K562 (cell line): ENCODE measurements at regions not wholly inside any gene's neighbourhood (a gene's known extent, or its start where the extent isn't known, plus 50 kb on each side); places are given as distances from the start of the nearest gene placed in this dataset.

ENCODE experiments used
- ATAC-seq: fragments of 200-7000 bp; cut with Tn5 transposase; 3 replicates; pipeline ENCODE4 v1.9.1; 2020; ENCODE audit warnings: moderate library complexity
- BruUV-seq: library from RNA; stranded (reverse); fragments of 400-500 nt; replicated peaks from 2 replicates; lab custom pipeline; 2021; lab: Mats Ljungman, UMichigan
- CTCF ChIA-PET: fragments of 300-600 bp; formaldehyde crosslinking; extraction: SDS; loops from one replicate; lab custom pipeline; 2021; ENCODE audit warnings: low intra/inter-chr PET ratio; lab: Yijun Ruan, JAX
- POLR2A ChIA-PET: fragments of 300-600, 350-650 bp; sonication (Branson Sonifier 250); formaldehyde crosslinking; extraction: SDS; loops from one replicate; lab custom pipeline; 2021; ENCODE audit warnings: antibody characterized with exemption, inconsistent platforms; lab: Yijun Ruan, JAX
- DNase-seq, 4 experiments: peaks; one replicate each; pipeline versions ENCODE4 v3.0.0 to v3.0.0-alpha.2; 2011 to 2018; ENCODE audit warnings: low spot score in 3 of 4, mixed read lengths in 3 of 4; ENCODE audit errors: extremely low read depth in 1 of 4
- FAIRE-seq: peaks from 2 replicates; lab custom pipeline; 2011; peaks lifted over from hg19 to GRCh38; lab: Jason Lieb, UNC
- H2AFZ ChIP-seq: 2 replicates; pipeline ENCODE4 v1.6.0; 2011; ENCODE audit warnings: low read depth, low read length, control low read depth, inconsistent platforms
- H3K27ac ChIP-seq: fragments of 200-600 bp; 3 replicates; pipeline ENCODE4 v1.8.0; 2011; ENCODE audit warnings: low read depth, mild to moderate bottlenecking, control low read depth, inconsistent platforms, low read length, moderate library complexity, mixed read lengths; ENCODE audit errors: extremely low read depth
- H3K27me3 ChIP-seq, 2 experiments: fragments of 300-600 bp in 1 of 2; 2 replicates in 1 of 2; 3 replicates in 1 of 2; pipeline versions ENCODE4 v1.6.0 to v1.8.0; 2011; ENCODE audit warnings: inconsistent platforms in 2 of 2, low read length in 2 of 2, mild to moderate bottlenecking in 1 of 2, mixed read lengths in 1 of 2, moderate library complexity in 1 of 2; ENCODE audit not compliant: control insufficient read depth in 2 of 2, insufficient read depth in 2 of 2
- H3K36me3 ChIP-seq: fragments of 300-600 bp; 3 replicates; pipeline ENCODE4 v1.8.0; 2011; ENCODE audit warnings: mild to moderate bottlenecking, low read length, inconsistent platforms; ENCODE audit not compliant: control insufficient read depth, insufficient read depth
- H3K4me1 ChIP-seq, 2 experiments: fragments of 200-600 bp in 1 of 2; replicated peaks in 1 of 2; 2 replicates in 1 of 2; 3 replicates in 1 of 2; pipeline versions ENCODE4 v1.5.1 to v1.8.0; 2011; ENCODE audit warnings: inconsistent platforms in 2 of 2, low read length in 2 of 2, mild to moderate bottlenecking in 1 of 2, mixed read lengths in 1 of 2, moderate library complexity in 1 of 2; ENCODE audit not compliant: control insufficient read depth in 2 of 2, insufficient read depth in 2 of 2
- H3K4me2 ChIP-seq: 2 replicates; pipeline ENCODE4 v1.6.1; 2011; ENCODE audit warnings: low read length, control low read depth, inconsistent platforms, mixed read lengths; ENCODE audit not compliant: insufficient read depth
- H3K4me3 ChIP-seq: fragments of 200-600 bp; sonication (generic), shearing (Covaris generic); 2 replicates; pipeline ENCODE4 v1.5.1; 2016; ENCODE audit warnings: control low read depth, inconsistent platforms
- H3K79me2 ChIP-seq: fragments of 200-600 bp; 3 replicates; pipeline ENCODE4 v1.8.0; 2011; ENCODE audit warnings: low read length, inconsistent platforms; ENCODE audit not compliant: control insufficient read depth, insufficient read depth
- H3K9ac ChIP-seq, 2 experiments: 2 replicates each; pipeline versions ENCODE4 v1.6.0 to v1.6.1; 2011; ENCODE audit warnings: low read depth in 2 of 2, low read length in 2 of 2, control low read depth in 1 of 2, inconsistent platforms in 1 of 2, mild to moderate bottlenecking in 1 of 2, mixed read lengths in 1 of 2; ENCODE audit not compliant: insufficient read depth in 1 of 2
- H3K9me1 ChIP-seq: one replicate; pipeline ENCODE4 v1.6.0; 2011; ENCODE audit warnings: inconsistent platforms, mild to moderate bottlenecking, low read length, moderate library complexity; ENCODE audit not compliant: control insufficient read depth, insufficient read depth
- H3K9me3 ChIP-seq: replicated peaks from 2 replicates; pipeline ENCODE4 v1.5.1; 2011; ENCODE audit warnings: low read depth, low read length, inconsistent platforms; ENCODE audit not compliant: control insufficient read depth, insufficient read depth
- H4K20me1 ChIP-seq: replicated peaks from 2 replicates; pipeline ENCODE4 v1.6.1; 2011; ENCODE audit warnings: low read length, inconsistent platforms, mixed read lengths; ENCODE audit not compliant: control insufficient read depth, insufficient read depth
- BMI1 ChIP-seq: fragments of 150-350 bp; IDR thresholded peaks from 2 replicates; pipeline ENCODE4 v1.6.1; 2014; ENCODE audit warnings: low read length
- C11orf30 ChIP-seq: fragments of 450-650 bp; IDR thresholded peaks from 2 replicates; pipeline ENCODE4 v1.6.1; 2016; ENCODE audit warnings: low read depth, mild to moderate bottlenecking
- CBFA2T2 ChIP-seq: fragments of 450-650 bp; conservative IDR thresholded peaks from 2 replicates; pipeline ENCODE4 v1.6.1; 2017; ENCODE audit warnings: mild to moderate bottlenecking
- FOSL1 ChIP-seq: fragments of 200-800 bp; sonication (Bioruptor generic); conservative IDR thresholded peaks from 2 replicates; pipeline ENCODE4 v1.6.1; 2016; ENCODE audit warnings: missing genetic modification characterization, missing compliant biosample characterization
- IRF1 ChIP-seq: sonication (generic); formaldehyde crosslinking; IDR thresholded peaks from 2 replicates; pipeline ENCODE4 v1.8.0; 2022; ENCODE audit warnings: missing genetic modification reagents, mild to moderate bottlenecking, borderline replicate concordance
- JUND ChIP-seq, 2 experiments: IDR thresholded peaks; 2 replicates in 1 of 2; 3 replicates in 1 of 2; pipeline ENCODE4 v1.6.1; 2011; ENCODE audit warnings: borderline replicate concordance in 2 of 2, low read depth in 2 of 2, low read length in 2 of 2, improper control_type of control experiment in 1 of 2, missing biosample characterization in 1 of 2, missing genetic modification characterization in 1 of 2, missing genetic modification reagents in 1 of 2
- KAT8 ChIP-seq: fragments of 450-650 bp; IDR thresholded peaks from 2 replicates; pipeline ENCODE4 v1.6.1; 2016; ENCODE audit warnings: low read depth, mild to moderate bottlenecking
- MAFF ChIP-seq: IDR thresholded peaks from 2 replicates; pipeline ENCODE4 v1.6.1; 2012; ENCODE audit warnings: low read length, improper control_type of control experiment
- MTA1 ChIP-seq: fragments of 450-650 bp; IDR thresholded peaks from 2 replicates; pipeline ENCODE4 v1.6.1; 2017; ENCODE audit warnings: borderline replicate concordance
- MYBL2 ChIP-seq, 2 experiments: fragments of 450-650 bp in 1 of 2; sonication (generic) in 1 of 2; formaldehyde crosslinking in 1 of 2; IDR thresholded peaks; 2 replicates each; pipeline versions ENCODE4 v1.6.1 to v1.8.1; 2017 to 2022; ENCODE audit warnings: borderline replicate concordance in 1 of 2, inconsistent platforms in 1 of 2, low read depth in 1 of 2, mild to moderate bottlenecking in 1 of 2, missing genetic modification reagents in 1 of 2, moderate library complexity in 1 of 2
- PCBP1 ChIP-seq: fragments of 200-400 bp; formaldehyde crosslinking; IDR thresholded peaks from 2 replicates; pipeline ENCODE4 v1.6.1; 2018; ENCODE audit warnings: mild to moderate bottlenecking, low read depth, low read length; ENCODE audit not compliant: poor library complexity, severe bottlenecking
- RBM17 ChIP-seq: fragments of 200-400 bp; formaldehyde crosslinking; IDR thresholded peaks from 2 replicates; pipeline ENCODE4 v1.6.1; 2017; ENCODE audit warnings: low read depth, mild to moderate bottlenecking, low read length, borderline replicate concordance
- SMAD3 ChIP-seq: fragments of 450-650 bp; formaldehyde crosslinking; conservative IDR thresholded peaks from 2 replicates; pipeline ENCODE4 v1.4.0; 2020; ENCODE audit warnings: mild to moderate bottlenecking
- TEAD4 ChIP-seq, 2 experiments: sonication (generic) in 1 of 2; formaldehyde crosslinking in 1 of 2; IDR thresholded peaks; 2 replicates each; pipeline versions ENCODE4 v1.6.1 to v1.8.0; 2012 to 2022; ENCODE audit warnings: borderline replicate concordance in 1 of 2, inconsistent platforms in 1 of 2, low read length in 1 of 2, mild to moderate bottlenecking in 1 of 2, missing genetic modification reagents in 1 of 2
- ZBTB9 ChIP-seq: fragments of 450-650 bp; formaldehyde crosslinking; IDR thresholded peaks from 2 replicates; pipeline ENCODE4 v1.4.0; 2020; ENCODE audit warnings: mild to moderate bottlenecking, moderate library complexity
- ZNF165 ChIP-seq: fragments of 250-450 bp; sonication (Bioruptor Pico); IDR thresholded peaks from 2 replicates; pipeline ENCODE4 v1.4.0; 2020; ENCODE audit warnings: borderline replicate concordance
- ZNF263 ChIP-seq: sonication (generic); formaldehyde crosslinking; IDR thresholded peaks from 2 replicates; pipeline ENCODE4 v1.8.0; 2022; ENCODE audit warnings: mild to moderate bottlenecking, missing genetic modification reagents, borderline replicate concordance
- ZNF764 ChIP-seq: fragments of 250-450 bp; sonication (Bioruptor Pico); IDR thresholded peaks from 2 replicates; pipeline ENCODE4 v1.4.0; 2020; ENCODE audit warnings: low read depth, mild to moderate bottlenecking, moderate library complexity
- WGBS: fragments of 100-300 bp; shearing (Covaris generic); methylation state at CpG from one replicate; pipeline ENCODE4 v1.1.6; 2016; ENCODE audit warnings: low coverage, mixed read lengths; ENCODE audit not compliant: insufficient coverage; ENCODE audit errors: missing lambda C conversion rate; 5-methylcytosine and 5-hydroxymethylcytosine counted together
- in situ Hi-C: fragments of 300-500 bp; cut with MboI; formaldehyde crosslinking; loops from 4 replicates; pipeline ENCODE4 v1.15.0; 2018; ENCODE audit warnings: inconsistent platforms, mixed read lengths
- intact Hi-C: fragments of 100-400 bp; cut with micrococcal nuclease; formaldehyde crosslinking; loops from 2 replicates; pipeline ENCODE4 v1.14.2; 2022
- TF ChIP-seq, protein P1 (sequence below): fragments of 250-450 bp; sonication (Bioruptor Pico); IDR thresholded peaks from 2 replicates; pipeline ENCODE4 v1.6.1; 2021; ENCODE audit warnings: mild to moderate bottlenecking

DNA sequence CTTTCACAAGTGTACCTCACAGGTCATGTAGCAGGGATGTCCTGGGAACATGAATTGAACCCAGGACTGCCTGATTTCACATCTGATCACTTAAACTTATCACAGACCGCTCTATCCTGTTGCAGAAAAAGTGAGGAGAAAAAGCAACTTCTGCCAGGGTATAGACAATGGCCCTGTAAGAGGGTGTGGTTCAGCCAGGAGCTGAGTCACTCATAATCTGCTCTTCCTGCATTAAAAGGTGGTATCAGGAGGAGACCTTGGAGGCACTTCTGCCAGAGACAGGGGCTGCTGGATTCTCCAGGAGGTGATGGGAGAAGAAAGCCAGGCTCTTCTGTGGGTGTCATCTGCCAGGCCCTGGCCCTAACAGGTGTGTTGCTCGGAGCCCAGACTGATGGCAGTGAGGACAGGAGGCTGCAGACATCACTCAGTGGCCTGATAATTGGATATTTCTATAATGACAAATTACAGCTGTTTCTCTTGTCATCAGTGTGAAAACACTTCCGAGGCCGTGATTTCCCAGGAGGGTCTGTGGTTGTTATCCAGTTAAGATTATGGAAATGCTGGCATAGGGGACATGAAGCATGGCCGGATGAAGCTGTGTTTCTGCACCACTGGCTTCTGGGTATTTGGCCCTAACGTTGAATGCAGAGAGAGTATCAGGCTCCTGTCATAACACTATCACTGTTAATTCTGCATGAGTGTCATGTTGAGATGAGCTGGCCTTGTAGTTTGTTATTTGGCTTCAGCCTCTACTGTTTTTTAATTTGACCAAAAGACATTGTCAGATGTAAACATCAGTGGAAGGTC, 125.1 kb upstream of the ZBED5 start:
- H4K20me1 ChIP-seq, result no peaks in the 10 kb centered on the region
- H3K27ac ChIP-seq, result no peak overlapping the region
- no peak overlapping the region for H2AFZ ChIP-seq
- ATAC-seq (peak; percentile 62; the same call in 2 of the 3 replicates), DNase-seq (peak in 3 of 4 experiments; percentile 10 to 28 (median 13)), FAIRE-seq (peak; percentile 48)
- WGBS, result 6% methylated on average over 6 of the region's 6 CpGs
- H3K36me3 ChIP-seq, result no peaks in the 10 kb centered on the region
- H3K9ac ChIP-seq, result no peak overlapping the region
- ChIA-PET CTCF (no interaction called here), POLR2A (interaction anchor here (0.6 kb wide), 1 partner anchor 12 kb away, joined by 4 read pairs; no protein-coding TSS in a partner anchor)
- intact Hi-C loops (no loop called here), in situ Hi-C loops (no loop called here)
- H3K4me3 ChIP-seq, result no peak overlapping the region
- no TSS peak for BruUV-seq
- H3K4me1 ChIP-seq, result peaks cover 6 to 13% of the 10 kb centered on the region in 2 experiments
- peaks cover 3 to 6% of the 10 kb centered on the region in 2 experiments; a peak in 1 of 5 replicates for H3K27me3 ChIP-seq
- H3K9me1 ChIP-seq, result no peaks in the 10 kb centered on the region
- no peaks in the 10 kb centered on the region for H3K9me3 ChIP-seq
- H3K79me2 ChIP-seq, result no peaks in the 10 kb centered on the region
- no peak overlapping the region for H3K4me2 ChIP-seq
- TF ChIP-seq MAFF, result peak; percentile 27; the same call in 1 of the 2 replicates
- TF ChIP-seq C11orf30, result peak; percentile 40
- no peak for TF ChIP-seq TEAD4 (IDR thresholded peaks at IDR 0.05; ENCODE audit: low read length)
- TF ChIP-seq TEAD4 (CRISPR knock-in tag; IDR thresholded peaks at IDR 0.05; ENCODE audit: borderline replicate concordance), result no peak
- TF ChIP-seq SMAD3 (CRISPR knock-in tag), result no peak
- no peak for TF ChIP-seq PCBP1
- no peak for TF ChIP-seq CBFA2T2
- 0 out of 2 replicates have a peak, but pooled peaks have one; percentile 29 for TF ChIP-seq FOSL1 (tag)
- TF ChIP-seq JUND (IDR thresholded peaks at IDR 0.05; ENCODE audit: borderline replicate concordance, low read depth, low read length), result peak; percentile 22; the same call in 1 of the 2 replicates
- TF ChIP-seq JUND (tag; IDR thresholded peaks at IDR 0.05; ENCODE audit: borderline replicate concordance, low read depth, low read length), result peak; percentile 21; the same call in 1 of the 3 replicates
- no peak for TF ChIP-seq KAT8
- TF ChIP-seq ZNF263 (CRISPR knock-in tag), result no peak
- TF ChIP-seq ZBTB9 (CRISPR knock-in tag), result no peak
- no peak for TF ChIP-seq MTA1
- no peak for TF ChIP-seq ZNF764 (CRISPR knock-in tag)
- TF ChIP-seq RBM17, result no peak
- TF ChIP-seq MYBL2 (IDR thresholded peaks at IDR 0.05; ENCODE audit: low read depth), result no peak
- TF ChIP-seq MYBL2 (CRISPR knock-in tag; IDR thresholded peaks at IDR 0.05; ENCODE audit: borderline replicate concordance), result no peak
- TF ChIP-seq IRF1 (CRISPR knock-in tag), result no peak
- no peak for TF ChIP-seq ZNF165 (CRISPR knock-in tag)
- TF ChIP-seq, protein P1, sequence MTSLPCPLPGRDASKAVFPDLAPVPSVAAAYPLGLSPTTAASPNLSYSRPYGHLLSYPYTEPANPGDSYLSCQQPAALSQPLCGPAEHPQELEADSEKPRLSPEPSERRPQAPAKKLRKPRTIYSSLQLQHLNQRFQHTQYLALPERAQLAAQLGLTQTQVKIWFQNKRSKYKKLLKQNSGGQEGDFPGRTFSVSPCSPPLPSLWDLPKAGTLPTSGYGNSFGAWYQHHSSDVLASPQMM (CRISPR knock-in tag), result no peak
- no peak for TF ChIP-seq BMI1
